Natural killer cell (primary cell): ENCODE measurements at regions not wholly inside any gene's neighbourhood (a gene's known extent, or its start where the extent isn't known, plus 50 kb on each side); places are given as distances from the start of the nearest gene placed in this dataset.

Source experiments
- ATAC-seq, 3 donors: fragments of 150-1000 bp in 2 of 3; fragments of 200-7000 bp in 1 of 3; cut with Tn5 transposase; 1 replicate in 1 of 3; 2 replicates in 2 of 3; pipeline ENCODE4 v1.10.0; 2021; ENCODE audit warnings: mild to moderate bottlenecking in 2 of 3, moderate library complexity in 2 of 3
- DNase-seq, 2 donors: peaks; one replicate each; pipeline versions ENCODE4 v3.0.0 to v3.0.0-alpha.2; 2013 to 2021; ENCODE audit warnings: mixed read lengths in 1 of 2
- H3K27ac ChIP-seq: one replicate; pipeline ENCODE4 v1.5.1; 2013; ENCODE audit warnings: mild to moderate bottlenecking, low read length
- H3K27me3 ChIP-seq: one replicate; pipeline ENCODE4 v1.6.1; 2013; ENCODE audit warnings: low read length; ENCODE audit not compliant: control insufficient read depth, insufficient read depth
- H3K36me3 ChIP-seq: one replicate; pipeline ENCODE4 v1.6.1; 2013; ENCODE audit warnings: low read length; ENCODE audit not compliant: control insufficient read depth, insufficient read depth
- H3K4me1 ChIP-seq: one replicate; pipeline ENCODE4 v1.6.1; 2013; ENCODE audit warnings: low read length; ENCODE audit not compliant: control insufficient read depth, insufficient read depth
- H3K4me3 ChIP-seq: one replicate; pipeline ENCODE4 v1.5.1; 2013; ENCODE audit warnings: low read length
- H3K9me3 ChIP-seq: one replicate; pipeline ENCODE4 v1.6.1; 2013; ENCODE audit warnings: low read length; ENCODE audit not compliant: control insufficient read depth, insufficient read depth
- H3K27ac Mint-ChIP-seq, 2 donors: one replicate each; pipeline ENCODE4 v1.8.0; 2022; ENCODE audit warnings: mild to moderate bottlenecking in 2 of 2, mixed read lengths in 2 of 2, moderate library complexity in 1 of 2
- H3K27me3 Mint-ChIP-seq, 2 donors: one replicate each; pipeline ENCODE4 v1.8.0; 2022; ENCODE audit warnings: low read depth in 2 of 2, mixed read lengths in 2 of 2
- H3K36me3 Mint-ChIP-seq: one replicate; pipeline ENCODE4 v1.8.0; 2022; ENCODE audit warnings: mixed read lengths
- H3K4me1 Mint-ChIP-seq, 2 donors: one replicate each; pipeline ENCODE4 v1.8.0; 2022; ENCODE audit warnings: mixed read lengths in 2 of 2
- H3K4me3 Mint-ChIP-seq: one replicate; pipeline ENCODE4 v1.8.0; 2022; ENCODE audit warnings: mild to moderate bottlenecking, moderate library complexity, mixed read lengths
- H3K9me3 Mint-ChIP-seq, 2 donors: one replicate each; pipeline ENCODE4 v1.8.0; 2022; ENCODE audit warnings: mixed read lengths in 2 of 2
- CTCF ChIP-seq: fragments of 200-600 bp; IDR thresholded peaks from one replicate; pipeline ENCODE4 v1.8.0; 2022; ENCODE audit warnings: antibody characterized with exemption
- WGBS: methylation state at CpG from one replicate; pipeline ENCODE4 v1.1.7; 2013; ENCODE audit warnings: missing lambda C conversion rate; ENCODE audit not compliant: insufficient coverage; 5-methylcytosine and 5-hydroxymethylcytosine counted together
- intact Hi-C: fragments of 100-400 bp; cut with micrococcal nuclease; formaldehyde crosslinking; loops from one replicate; pipeline ENCODE4 v1.14.2; 2022

- no peak for TF ChIP-seq CTCF
- Mint-ChIP-seq H3K27me3 (no peaks in the 10 kb centered on the region), H3K9me3 (peaks cover 21 to 47% of the 10 kb centered on the region in 2 donors), H3K4me1 (no peaks in the 10 kb centered on the region), H3K36me3 (peaks cover 30% of the 10 kb centered on the region), H3K27ac (no peak overlapping the region), H3K4me3 (no peak overlapping the region)
- ATAC-seq (no peak), DNase-seq (no peak)
- Histone ChIP-seq H3K9me3 (no peaks in the 10 kb centered on the region), H3K4me1 (no peaks in the 10 kb centered on the region), H3K4me3 (no peak overlapping the region), H3K27me3 (no peaks in the 10 kb centered on the region), H3K27ac (no peak overlapping the region), H3K36me3 (no peaks in the 10 kb centered on the region)
- 91% methylated on average over 2 of the region's 2 CpGs for WGBS
- intact Hi-C loops = no loop called here
Observed at GRCh38 chr3:88767746-88768145, 339.7 kb upstream of the EPHA3 start.

- no peak for TF ChIP-seq CTCF
- DNase-seq (no peak), ATAC-seq (no peak)
- no peaks in the 10 kb centered on the region for H3K36me3 ChIP-seq
- intact Hi-C loops = no loop called here
- H3K4me3 Mint-ChIP-seq = no peak overlapping the region
- no peaks in the 10 kb centered on the region for H3K4me1 ChIP-seq
- H3K27me3 Mint-ChIP-seq = no peaks in the 10 kb centered on the region
- H3K36me3 Mint-ChIP-seq = peaks cover 16% of the 10 kb centered on the region
- H3K27ac ChIP-seq = no peak overlapping the region
- H3K9me3 ChIP-seq = no peaks in the 10 kb centered on the region
- H3K27ac Mint-ChIP-seq = no peak overlapping the region
- no peaks in the 10 kb centered on the region for H3K27me3 ChIP-seq
- H3K4me1 Mint-ChIP-seq = no peaks in the 10 kb centered on the region
- no peak overlapping the region for H3K4me3 ChIP-seq
- peaks cover 16 to 42% of the 10 kb centered on the region in 2 donors for H3K9me3 Mint-ChIP-seq
Observed at GRCh38 chr3:88773766-88774165, 333.7 kb upstream of the EPHA3 start.

- no peaks in the 10 kb centered on the region for H3K4me1 Mint-ChIP-seq
- no peak for ATAC-seq
- H3K27ac ChIP-seq = no peak overlapping the region
- H3K9me3 ChIP-seq = peaks cover under 1% of the 10 kb centered on the region
- no peaks in the 10 kb centered on the region for H3K27me3 Mint-ChIP-seq
- H3K36me3 Mint-ChIP-seq = peaks cover 16% of the 10 kb centered on the region
- H3K27me3 ChIP-seq = no peaks in the 10 kb centered on the region
- no peak for TF ChIP-seq CTCF
- intact Hi-C loops = no loop called here
- H3K27ac Mint-ChIP-seq = no peak overlapping the region
- no peak for DNase-seq
- H3K4me3 Mint-ChIP-seq = no peak overlapping the region
- 93% methylated on average over 3 of the region's 3 CpGs for WGBS
- peaks cover 11 to 34% of the 10 kb centered on the region in 2 donors for H3K9me3 Mint-ChIP-seq
- H3K36me3 ChIP-seq = no peaks in the 10 kb centered on the region
- no peaks in the 10 kb centered on the region for H3K4me1 ChIP-seq
- no peak overlapping the region for H3K4me3 ChIP-seq
Observed at GRCh38 chr3:88775026-88775690, 332.3 kb upstream of the EPHA3 start.

- ATAC-seq (no peak), DNase-seq (no peak)
- no peak for TF ChIP-seq CTCF
- Mint-ChIP-seq H3K4me3 (no peak overlapping the region), H3K9me3 (peaks cover 15 to 18% of the 10 kb centered on the region in 2 donors), H3K27ac (no peak overlapping the region), H3K27me3 (no peaks in the 10 kb centered on the region), H3K4me1 (no peaks in the 10 kb centered on the region), H3K36me3 (peaks cover 16% of the 10 kb centered on the region)
- WGBS = no CpG with 5 or more reads among the region's 1 CpG
- Histone ChIP-seq H3K9me3 (peaks cover 5% of the 10 kb centered on the region), H3K4me1 (no peaks in the 10 kb centered on the region), H3K27me3 (no peaks in the 10 kb centered on the region), H3K27ac (no peak overlapping the region), H3K4me3 (no peak overlapping the region), H3K36me3 (no peaks in the 10 kb centered on the region)
- intact Hi-C loops = no loop called here
Observed at GRCh38 chr3:88779482-88779881, 327.9 kb upstream of the EPHA3 start.
